GM23248 (cell line): ENCODE measurements at regions not wholly inside any gene's neighbourhood (a gene's known extent, or its start where the extent isn't known, plus 50 kb on each side); places are given as distances from the start of the nearest gene placed in this dataset.

Experiments used
- EZH2 ChIP-seq: fragments of 200-600 bp; sonication (generic); IDR thresholded peaks from 2 replicates; pipeline ENCODE4 v1.6.1; 2018; ENCODE audit warnings: antibody characterized with exemption, mild to moderate bottlenecking; ENCODE audit not compliant: insufficient read depth, poor library complexity, severe bottlenecking
- EZH2phosphoT487 ChIP-seq: fragments of 200-600 bp; sonication (generic); IDR thresholded peaks from 2 replicates; pipeline ENCODE4 v1.6.1; 2018; ENCODE audit warnings: antibody characterized with exemption, moderate library complexity, mild to moderate bottlenecking, low read depth; ENCODE audit not compliant: insufficient read depth

DNA sequence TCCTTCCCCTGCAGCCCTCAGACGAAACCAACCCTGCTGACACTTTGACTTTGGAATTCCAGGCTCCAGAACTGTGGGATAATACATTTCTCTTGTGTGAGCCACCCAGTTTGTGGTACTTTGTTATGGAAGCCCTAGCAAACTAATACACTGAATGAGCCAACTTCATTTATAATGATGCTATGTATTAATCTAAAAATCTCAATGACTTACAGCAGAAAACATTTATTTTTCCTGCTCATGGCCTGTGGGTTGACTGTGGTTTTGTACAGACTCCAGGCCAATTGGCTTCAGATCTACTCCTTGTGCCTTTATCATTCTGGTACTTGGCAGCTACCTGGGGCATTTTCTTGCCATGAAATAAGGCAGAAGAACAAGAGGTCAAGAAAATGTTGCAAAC is 152.4 kb downstream of the EBLN2 start:
- TF ChIP-seq EZH2 (no peak), EZH2phosphoT487 (0 out of 2 replicates have a peak, but pooled peaks have one; percentile 59)
